WTC11 (cell line): ENCODE measurements at regions not wholly inside any gene's neighbourhood (a gene's known extent, or its start where the extent isn't known, plus 50 kb on each side); places are given as distances from the start of the nearest gene placed in this dataset.

Experiments used
- ATAC-seq: fragments of 200-7000 bp; cut with Tn5 transposase; 2 replicates; pipeline ENCODE4 v1.10.0; 2021; ENCODE audit warnings: mild to moderate bottlenecking, moderate library complexity
- CTCF ChIA-PET: fragments of 300-600 bp; sonication (Branson Sonifier 250); formaldehyde crosslinking; loops from one replicate; lab custom pipeline; 2021; ENCODE audit warnings: antibody characterized with exemption; lab: Charles Lee
- POLR2A ChIA-PET: fragments of 350-600 bp; sonication (Branson Sonifier 250); formaldehyde crosslinking; loops from one replicate; lab custom pipeline; 2021; ENCODE audit warnings: antibody characterized with exemption; lab: Charles Lee
- DNase-seq: peaks from one replicate; pipeline ENCODE4 v3.0.0; 2021; ENCODE audit warnings: low spot score
- H3K27ac Mint-ChIP-seq: 2 replicates; pipeline ENCODE4 v1.8.0; 2021; ENCODE audit warnings: mixed read lengths
- H3K27me3 Mint-ChIP-seq: 2 replicates; pipeline ENCODE4 v1.8.0; 2021; ENCODE audit warnings: low read depth, mild to moderate bottlenecking, moderate library complexity, mixed read lengths
- H3K36me3 Mint-ChIP-seq: 2 replicates; pipeline ENCODE4 v1.8.0; 2021; ENCODE audit warnings: mixed read lengths
- H3K4me1 Mint-ChIP-seq: 2 replicates; pipeline ENCODE4 v1.8.0; 2022; ENCODE audit warnings: mixed read lengths
- H3K4me3 Mint-ChIP-seq: 2 replicates; pipeline ENCODE4 v1.8.0; 2021; ENCODE audit warnings: mild to moderate bottlenecking, moderate library complexity, mixed read lengths
- H3K9me3 Mint-ChIP-seq: 2 replicates; pipeline ENCODE4 v1.8.0; 2021; ENCODE audit warnings: mixed read lengths
- CBFB ChIP-seq: sonication (generic); formaldehyde crosslinking; IDR thresholded peaks from 2 replicates; pipeline ENCODE4 v1.8.1; 2022; ENCODE audit warnings: mild to moderate bottlenecking, low read depth, missing genetic modification reagents
- GTF2I ChIP-seq: fragments of 250-450 bp; sonication (Bioruptor Pico); conservative IDR thresholded peaks from 2 replicates; pipeline ENCODE4 v1.4.0; 2021; ENCODE audit warnings: mild to moderate bottlenecking
- HMGA2 ChIP-seq: fragments of 250-450 bp; sonication (Bioruptor Pico); IDR thresholded peaks from 2 replicates; pipeline ENCODE4 v1.4.0; 2021; ENCODE audit warnings: mild to moderate bottlenecking, moderate library complexity
- JAZF1 ChIP-seq: fragments of 250-450 bp; sonication (Bioruptor Pico); IDR thresholded peaks from 2 replicates; pipeline ENCODE4 v1.9.0; 2021; ENCODE audit warnings: moderate library complexity, mild to moderate bottlenecking, inconsistent platforms
- MLX ChIP-seq: sonication (generic); formaldehyde crosslinking; IDR thresholded peaks from 2 replicates; pipeline ENCODE4 v1.8.1; 2023; ENCODE audit warnings: mild to moderate bottlenecking, missing genetic modification reagents, moderate library complexity
- MXD4 ChIP-seq: fragments of 250-450 bp; sonication (Bioruptor Pico); IDR thresholded peaks from 2 replicates; pipeline ENCODE4 v1.8.0; 2021; ENCODE audit warnings: mild to moderate bottlenecking, moderate library complexity, borderline replicate concordance
- PREB ChIP-seq: sonication (generic); formaldehyde crosslinking; IDR thresholded peaks from 2 replicates; pipeline ENCODE4 v1.8.1; 2022; ENCODE audit warnings: mild to moderate bottlenecking, missing genetic modification reagents, moderate library complexity, borderline replicate concordance
- RORB ChIP-seq: fragments of 250-450 bp; sonication (Bioruptor Pico); IDR thresholded peaks from 2 replicates; pipeline ENCODE4 v1.9.0; 2021; ENCODE audit warnings: mild to moderate bottlenecking
- TEAD1 ChIP-seq: sonication (generic); formaldehyde crosslinking; IDR thresholded peaks from 2 replicates; pipeline ENCODE4 v1.8.0; 2022; ENCODE audit warnings: mild to moderate bottlenecking, missing genetic modification reagents
- ZNF121 ChIP-seq: sonication (generic); formaldehyde crosslinking; IDR thresholded peaks from 2 replicates; pipeline ENCODE4 v1.8.0; 2023; ENCODE audit warnings: missing genetic modification reagents
- ZNF232 ChIP-seq: sonication (generic); formaldehyde crosslinking; IDR thresholded peaks from 2 replicates; pipeline ENCODE4 v1.8.0; 2022; ENCODE audit warnings: mild to moderate bottlenecking, missing genetic modification reagents
- ZNF423 ChIP-seq: fragments of 250-450 bp; sonication (Bioruptor Pico); IDR thresholded peaks from 2 replicates; pipeline ENCODE4 v2.1.2; 2022; ENCODE audit warnings: mild to moderate bottlenecking, moderate library complexity
- TF ChIP-seq, protein P1 (sequence below): sonication (generic); formaldehyde crosslinking; IDR thresholded peaks from 2 replicates; pipeline ENCODE4 v1.8.0; 2022; ENCODE audit warnings: mild to moderate bottlenecking, missing genetic modification reagents
- TF ChIP-seq, protein P2 (sequence below): sonication (generic); formaldehyde crosslinking; IDR thresholded peaks from 2 replicates; pipeline ENCODE4 v1.8.1; 2022; ENCODE audit warnings: mild to moderate bottlenecking, moderate library complexity, missing genetic modification reagents
- TF ChIP-seq, protein P3 (sequence below): sonication (generic); formaldehyde crosslinking; IDR thresholded peaks from 2 replicates; pipeline ENCODE4 v1.8.1; 2022; ENCODE audit warnings: low read depth, missing genetic modification reagents, borderline replicate concordance
- TF ChIP-seq, protein P4 (sequence below): sonication (generic); formaldehyde crosslinking; IDR thresholded peaks from 2 replicates; pipeline ENCODE4 v1.8.1; 2023; ENCODE audit warnings: mild to moderate bottlenecking, missing genetic modification reagents
- TF ChIP-seq, protein P5 (sequence below): sonication (generic); formaldehyde crosslinking; IDR thresholded peaks from 2 replicates; pipeline ENCODE4 v1.8.0; 2022; ENCODE audit warnings: mild to moderate bottlenecking, missing genetic modification reagents
- TF ChIP-seq, protein P6 (sequence below): fragments of 200-600 bp; IDR thresholded peaks from 2 replicates; pipeline ENCODE4 v1.8.0; 2022; ENCODE audit warnings: antibody characterized with exemption

DNA sequence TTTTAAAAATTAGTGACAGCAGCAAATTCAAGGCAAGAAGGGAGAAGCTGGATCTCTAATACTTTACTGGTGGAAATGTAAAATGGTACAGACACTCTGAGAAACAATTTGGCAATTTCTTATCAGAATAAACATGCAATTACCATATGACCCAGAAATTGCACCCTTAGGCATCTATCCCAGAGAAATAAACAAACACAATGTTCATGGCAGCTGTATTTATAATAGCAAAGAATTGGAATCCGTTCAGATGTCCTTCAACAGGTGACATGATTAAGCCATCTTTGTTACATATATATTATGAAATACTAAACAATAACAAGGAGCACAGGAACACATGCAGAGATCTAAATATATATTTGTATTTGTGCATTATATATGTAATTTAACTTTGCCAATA lies 756.5 kb downstream of the SLITRK1 start:
- H3K27me3 Mint-ChIP-seq: no peaks in the 10 kb centered on the region
- POLR2A ChIA-PET: no interaction called here
- no peaks in the 10 kb centered on the region for H3K9me3 Mint-ChIP-seq
- ATAC-seq: no peak
- DNase-seq: no peak
- no peaks in the 10 kb centered on the region for H3K4me1 Mint-ChIP-seq
- TF ChIP-seq MLX (CRISPR knock-in tag) (no peak), HMGA2 (CRISPR knock-in tag) (no peak), MXD4 (CRISPR knock-in tag) (no peak), CBFB (CRISPR knock-in tag) (no peak), ZNF232 (CRISPR knock-in tag) (no peak), PREB (no peak), TEAD1 (no peak), ZNF121 (CRISPR knock-in tag) (no peak), JAZF1 (no peak)
- TF ChIP-seq, protein P1, sequence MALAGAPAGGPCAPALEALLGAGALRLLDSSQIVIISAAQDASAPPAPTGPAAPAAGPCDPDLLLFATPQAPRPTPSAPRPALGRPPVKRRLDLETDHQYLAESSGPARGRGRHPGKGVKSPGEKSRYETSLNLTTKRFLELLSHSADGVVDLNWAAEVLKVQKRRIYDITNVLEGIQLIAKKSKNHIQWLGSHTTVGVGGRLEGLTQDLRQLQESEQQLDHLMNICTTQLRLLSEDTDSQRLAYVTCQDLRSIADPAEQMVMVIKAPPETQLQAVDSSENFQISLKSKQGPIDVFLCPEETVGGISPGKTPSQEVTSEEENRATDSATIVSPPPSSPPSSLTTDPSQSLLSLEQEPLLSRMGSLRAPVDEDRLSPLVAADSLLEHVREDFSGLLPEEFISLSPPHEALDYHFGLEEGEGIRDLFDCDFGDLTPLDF (CRISPR knock-in tag): no peak
- TF ChIP-seq, protein P2, sequence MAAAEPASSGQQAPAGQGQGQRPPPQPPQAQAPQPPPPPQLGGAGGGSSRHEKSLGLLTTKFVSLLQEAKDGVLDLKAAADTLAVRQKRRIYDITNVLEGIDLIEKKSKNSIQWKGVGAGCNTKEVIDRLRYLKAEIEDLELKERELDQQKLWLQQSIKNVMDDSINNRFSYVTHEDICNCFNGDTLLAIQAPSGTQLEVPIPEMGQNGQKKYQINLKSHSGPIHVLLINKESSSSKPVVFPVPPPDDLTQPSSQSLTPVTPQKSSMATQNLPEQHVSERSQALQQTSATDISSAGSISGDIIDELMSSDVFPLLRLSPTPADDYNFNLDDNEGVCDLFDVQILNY (CRISPR knock-in tag): no peak
- TF ChIP-seq, protein P3, sequence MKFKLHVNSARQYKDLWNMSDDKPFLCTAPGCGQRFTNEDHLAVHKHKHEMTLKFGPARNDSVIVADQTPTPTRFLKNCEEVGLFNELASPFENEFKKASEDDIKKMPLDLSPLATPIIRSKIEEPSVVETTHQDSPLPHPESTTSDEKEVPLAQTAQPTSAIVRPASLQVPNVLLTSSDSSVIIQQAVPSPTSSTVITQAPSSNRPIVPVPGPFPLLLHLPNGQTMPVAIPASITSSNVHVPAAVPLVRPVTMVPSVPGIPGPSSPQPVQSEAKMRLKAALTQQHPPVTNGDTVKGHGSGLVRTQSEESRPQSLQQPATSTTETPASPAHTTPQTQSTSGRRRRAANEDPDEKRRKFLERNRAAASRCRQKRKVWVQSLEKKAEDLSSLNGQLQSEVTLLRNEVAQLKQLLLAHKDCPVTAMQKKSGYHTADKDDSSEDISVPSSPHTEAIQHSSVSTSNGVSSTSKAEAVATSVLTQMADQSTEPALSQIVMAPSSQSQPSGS (CRISPR knock-in tag): no peak
- TF ChIP-seq, protein P4, sequence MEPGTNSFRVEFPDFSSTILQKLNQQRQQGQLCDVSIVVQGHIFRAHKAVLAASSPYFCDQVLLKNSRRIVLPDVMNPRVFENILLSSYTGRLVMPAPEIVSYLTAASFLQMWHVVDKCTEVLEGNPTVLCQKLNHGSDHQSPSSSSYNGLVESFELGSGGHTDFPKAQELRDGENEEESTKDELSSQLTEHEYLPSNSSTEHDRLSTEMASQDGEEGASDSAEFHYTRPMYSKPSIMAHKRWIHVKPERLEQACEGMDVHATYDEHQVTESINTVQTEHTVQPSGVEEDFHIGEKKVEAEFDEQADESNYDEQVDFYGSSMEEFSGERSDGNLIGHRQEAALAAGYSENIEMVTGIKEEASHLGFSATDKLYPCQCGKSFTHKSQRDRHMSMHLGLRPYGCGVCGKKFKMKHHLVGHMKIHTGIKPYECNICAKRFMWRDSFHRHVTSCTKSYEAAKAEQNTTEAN (CRISPR knock-in tag): no peak
- no peaks in the 10 kb centered on the region for H3K36me3 Mint-ChIP-seq
- H3K27ac Mint-ChIP-seq: no peak overlapping the region
- no peak overlapping the region for H3K4me3 Mint-ChIP-seq
- CTCF ChIA-PET: no interaction called here

DNA sequence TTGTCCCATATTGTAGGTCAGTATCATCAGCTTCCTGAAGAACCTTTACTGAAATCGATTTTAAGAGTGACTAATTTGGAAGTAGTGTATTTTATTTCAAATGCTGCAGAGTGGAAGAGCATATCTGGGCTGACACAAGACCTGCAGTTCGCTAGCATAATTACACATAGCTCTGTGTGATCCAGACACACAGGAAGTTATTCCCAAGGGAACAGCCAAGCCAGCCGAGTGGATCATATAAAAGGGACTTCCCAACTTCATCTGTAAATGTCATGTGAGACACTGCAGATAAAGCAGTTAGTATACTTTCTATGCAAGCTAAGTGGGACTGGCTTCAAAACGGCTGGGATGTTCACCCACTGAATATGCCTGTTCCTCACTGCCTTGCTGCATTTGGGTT lies 760.4 kb downstream of the SLITRK1 start:
- Mint-ChIP-seq H3K27me3 (no peaks in the 10 kb centered on the region), H3K9me3 (no peaks in the 10 kb centered on the region), H3K4me3 (no peak overlapping the region), H3K4me1 (no peaks in the 10 kb centered on the region), H3K27ac (no peak overlapping the region), H3K36me3 (no peaks in the 10 kb centered on the region)
- ATAC-seq: no peak
- no peak for DNase-seq
- ChIA-PET POLR2A (interaction anchor here (0.9 kb wide), 1 partner anchor 36 kb away, joined by 3 read pairs; no protein-coding TSS in a partner anchor), CTCF (no interaction called here)
- TF ChIP-seq, protein P5, sequence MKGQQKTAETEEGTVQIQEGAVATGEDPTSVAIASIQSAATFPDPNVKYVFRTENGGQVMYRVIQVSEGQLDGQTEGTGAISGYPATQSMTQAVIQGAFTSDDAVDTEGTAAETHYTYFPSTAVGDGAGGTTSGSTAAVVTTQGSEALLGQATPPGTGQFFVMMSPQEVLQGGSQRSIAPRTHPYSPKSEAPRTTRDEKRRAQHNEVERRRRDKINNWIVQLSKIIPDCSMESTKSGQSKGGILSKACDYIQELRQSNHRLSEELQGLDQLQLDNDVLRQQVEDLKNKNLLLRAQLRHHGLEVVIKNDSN (CRISPR knock-in tag): no peak
- TF ChIP-seq ZNF423 (CRISPR knock-in tag) (no peak), ZNF232 (CRISPR knock-in tag) (no peak), JAZF1 (no peak), GTF2I (CRISPR knock-in tag) (no peak), RORB (CRISPR knock-in tag) (no peak), TEAD1 (no peak)
- TF ChIP-seq, protein P6, sequence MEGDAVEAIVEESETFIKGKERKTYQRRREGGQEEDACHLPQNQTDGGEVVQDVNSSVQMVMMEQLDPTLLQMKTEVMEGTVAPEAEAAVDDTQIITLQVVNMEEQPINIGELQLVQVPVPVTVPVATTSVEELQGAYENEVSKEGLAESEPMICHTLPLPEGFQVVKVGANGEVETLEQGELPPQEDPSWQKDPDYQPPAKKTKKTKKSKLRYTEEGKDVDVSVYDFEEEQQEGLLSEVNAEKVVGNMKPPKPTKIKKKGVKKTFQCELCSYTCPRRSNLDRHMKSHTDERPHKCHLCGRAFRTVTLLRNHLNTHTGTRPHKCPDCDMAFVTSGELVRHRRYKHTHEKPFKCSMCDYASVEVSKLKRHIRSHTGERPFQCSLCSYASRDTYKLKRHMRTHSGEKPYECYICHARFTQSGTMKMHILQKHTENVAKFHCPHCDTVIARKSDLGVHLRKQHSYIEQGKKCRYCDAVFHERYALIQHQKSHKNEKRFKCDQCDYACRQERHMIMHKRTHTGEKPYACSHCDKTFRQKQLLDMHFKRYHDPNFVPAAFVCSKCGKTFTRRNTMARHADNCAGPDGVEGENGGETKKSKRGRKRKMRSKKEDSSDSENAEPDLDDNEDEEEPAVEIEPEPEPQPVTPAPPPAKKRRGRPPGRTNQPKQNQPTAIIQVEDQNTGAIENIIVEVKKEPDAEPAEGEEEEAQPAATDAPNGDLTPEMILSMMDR: no peak
